HG03469 (cell line): ENCODE measurements at regions not wholly inside any gene's neighbourhood (a gene's known extent, or its start where the extent isn't known, plus 50 kb on each side); places are given as distances from the start of the nearest gene placed in this dataset.
"Not testable (repeated sequence)": the region's sequence is repeated elsewhere in the genome, so short reads cannot be mapped to it uniquely, and the experiment has no call there.

Experiments
- ATAC-seq: cut with Tn5 transposase; IDR thresholded peaks from one replicate; pipeline ENCODE4 v1.9.1; 2021; ENCODE audit warnings: mild to moderate bottlenecking, moderate library complexity, moderate number of reproducible peaks; ENCODE audit not compliant: unreplicated experiment

DNA sequence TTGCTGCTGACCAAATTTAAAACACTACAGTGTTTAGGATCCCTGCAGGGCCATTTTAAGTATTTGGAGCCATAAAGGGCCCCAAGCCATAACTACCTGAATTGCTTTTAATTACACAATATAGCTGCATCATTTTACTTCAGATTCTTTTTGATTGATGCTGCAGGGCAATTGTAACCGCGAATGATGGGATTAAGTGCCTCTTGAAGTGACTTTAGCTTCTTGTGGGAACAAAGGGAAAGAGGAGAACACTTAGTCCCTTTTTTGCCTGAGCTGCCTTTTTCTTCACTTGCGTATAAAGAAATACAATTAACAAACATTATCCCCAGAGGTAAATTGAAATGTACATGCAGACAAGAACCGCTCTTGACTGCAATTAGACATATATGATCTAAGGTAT lies 228.5 kb downstream of the ZIC5 start:
- ATAC-seq: no peak

DNA sequence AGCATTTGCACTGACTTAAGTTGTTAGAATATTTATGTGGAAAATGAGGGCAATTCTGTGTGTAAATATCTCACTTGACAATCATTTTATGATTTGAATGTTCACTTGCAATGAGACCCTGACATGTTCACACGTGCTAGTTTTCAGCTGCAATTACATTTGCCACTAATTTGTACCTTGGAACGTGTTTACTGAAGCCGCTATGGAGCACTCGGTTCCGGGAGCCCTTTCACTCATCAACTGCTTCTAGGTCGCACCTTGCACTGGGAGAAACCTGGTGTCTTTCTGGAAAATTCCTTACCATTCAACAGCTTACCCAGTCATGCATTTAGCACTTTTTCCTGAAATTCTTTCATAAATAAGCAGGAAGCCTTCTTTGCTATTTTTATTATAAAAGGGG lies 229.6 kb downstream of the ZIC5 start:
- no peak for ATAC-seq

DNA sequence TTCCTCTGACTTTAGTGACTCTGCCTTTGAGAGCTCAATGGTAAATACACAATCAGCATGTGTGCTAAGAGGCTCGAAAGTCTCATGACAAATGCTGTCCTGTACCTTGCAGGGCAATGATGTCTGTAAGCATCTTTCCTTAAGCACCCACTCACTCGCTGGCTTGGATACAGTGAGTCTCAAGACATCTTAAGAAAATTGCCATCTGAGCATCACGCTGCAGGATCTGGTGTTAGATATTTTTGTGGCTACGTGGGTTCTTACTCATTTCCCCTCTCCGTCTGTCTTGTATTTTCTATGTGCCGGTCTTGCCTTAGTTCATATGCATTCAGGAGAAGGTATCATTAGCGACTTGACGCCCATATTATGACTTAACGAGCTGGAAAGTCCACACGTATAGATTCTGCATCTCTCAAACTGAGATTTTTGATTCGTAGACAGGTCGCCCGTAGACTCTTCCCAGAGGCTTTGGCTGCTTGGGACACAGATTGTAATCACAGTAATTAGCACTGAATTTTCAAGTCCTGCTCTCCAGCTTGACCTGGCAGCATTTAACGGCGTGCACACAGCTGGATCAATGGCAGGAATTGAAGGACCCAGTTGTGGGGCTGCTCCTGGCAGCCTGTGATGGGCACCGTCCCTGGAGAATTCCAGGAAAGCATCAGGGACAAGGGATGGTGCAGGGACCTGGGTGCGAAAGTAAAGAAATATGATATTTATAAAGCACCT lies 231.2 kb downstream of the ZIC5 start:
- no peak for ATAC-seq

DNA sequence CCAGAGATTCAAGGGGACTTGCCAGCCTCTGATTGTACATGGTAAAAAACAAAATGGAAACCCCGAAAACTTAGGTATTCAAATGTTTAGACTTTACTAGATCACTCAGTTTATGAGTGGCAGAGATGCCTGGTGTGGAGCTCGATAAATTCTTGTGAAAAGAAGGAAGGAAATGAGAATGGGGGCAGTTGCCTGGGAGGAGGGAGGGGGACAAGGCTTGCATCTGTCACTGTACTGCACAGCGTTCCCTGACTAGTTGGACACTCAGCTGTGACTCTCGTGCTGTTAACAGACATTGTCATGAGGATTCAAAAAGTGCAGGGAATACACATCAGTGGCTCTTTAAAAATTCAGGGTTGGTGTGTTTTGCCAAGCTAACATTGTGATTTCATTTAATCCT lies 232.9 kb downstream of the ZIC5 start:
- no peak for ATAC-seq

DNA sequence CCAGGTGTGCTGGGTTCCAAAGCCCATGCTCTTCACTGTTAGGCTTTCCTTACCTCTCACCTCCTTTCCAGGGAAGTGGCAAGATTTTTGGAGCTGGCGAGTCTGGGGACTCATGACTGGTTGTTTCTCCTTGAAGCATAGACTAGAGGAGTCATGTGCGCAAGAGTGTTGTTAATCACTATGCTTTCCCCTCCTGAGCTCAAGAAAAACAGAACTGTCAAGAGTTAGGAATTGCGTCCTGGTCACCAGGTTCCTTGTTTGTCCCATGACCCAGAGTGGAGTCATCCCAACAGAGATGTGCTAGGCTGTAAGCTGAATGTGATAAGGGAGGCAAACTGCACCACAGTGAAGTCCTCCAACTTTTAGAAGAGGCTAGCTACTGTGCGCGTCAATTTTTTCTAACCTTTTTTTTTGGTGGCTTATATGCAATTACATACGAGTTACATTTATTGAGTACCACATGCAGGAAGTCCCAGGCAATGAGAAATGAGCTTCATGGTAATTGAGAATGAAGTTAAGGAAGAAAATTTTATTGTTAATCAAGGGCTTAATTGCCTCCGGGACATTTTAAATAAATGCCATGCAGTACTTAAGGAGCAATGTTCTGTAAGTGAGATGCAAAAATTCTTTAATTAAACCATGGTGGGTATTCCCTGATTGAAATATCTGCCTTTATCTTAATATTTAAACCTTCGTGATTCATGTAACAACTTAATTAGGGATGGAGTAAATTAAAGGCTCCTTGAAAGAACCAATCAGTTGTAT lies 233.9 kb downstream of the ZIC5 start:
- ATAC-seq: no peak

DNA sequence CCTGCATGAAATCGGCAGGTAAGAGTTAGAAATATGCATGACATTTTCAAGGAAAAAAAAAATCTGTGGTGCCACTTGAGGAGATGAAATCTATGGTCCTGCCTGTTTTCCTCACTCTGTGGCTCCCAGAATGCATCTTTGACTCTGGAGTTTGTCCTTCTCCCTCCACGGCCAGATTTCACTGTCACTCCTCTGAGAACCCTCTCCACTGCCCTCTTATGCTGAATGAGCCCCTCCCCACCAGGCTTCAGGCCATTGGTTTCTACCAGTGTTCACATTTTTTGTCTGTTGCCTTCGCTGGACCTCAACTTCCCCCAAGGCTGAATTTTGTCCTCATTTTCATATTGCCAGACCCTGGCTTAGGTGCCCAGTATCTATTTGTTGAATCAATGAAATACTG lies 235.0 kb downstream of the ZIC5 start:
- ATAC-seq: no peak

DNA sequence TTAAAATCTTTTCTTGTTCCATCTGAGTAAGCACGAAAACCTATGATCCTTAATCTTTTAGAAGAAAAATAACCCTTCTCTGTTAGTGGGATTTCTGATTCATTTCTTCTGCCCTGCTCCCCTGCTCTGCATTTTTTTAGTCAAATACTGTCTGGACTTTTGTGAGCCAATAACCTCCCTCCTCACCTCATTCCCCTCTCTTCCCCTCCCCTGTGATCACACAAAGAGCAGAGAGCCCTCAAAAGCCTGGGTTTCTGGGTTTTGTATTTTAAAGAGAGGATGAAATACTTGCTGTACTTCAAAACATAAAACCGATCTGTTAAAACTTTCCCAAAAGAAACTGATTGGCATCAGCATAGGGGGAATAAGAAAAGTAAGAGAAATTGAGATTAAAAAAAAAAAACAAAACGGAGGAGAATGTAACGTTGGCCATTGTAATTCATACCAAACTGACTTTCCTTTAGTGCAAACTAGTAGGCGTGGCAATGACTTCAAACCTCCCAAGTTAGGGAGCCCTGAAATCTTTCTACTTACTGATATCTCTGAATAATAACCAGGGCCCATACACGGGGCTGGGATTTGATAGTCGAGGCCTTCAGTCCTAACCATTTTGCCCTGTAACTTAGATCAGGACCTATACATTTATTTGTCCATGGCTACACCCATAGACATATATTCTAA lies 232.9 kb downstream of the TM9SF2 start:
- ATAC-seq: no peak

DNA sequence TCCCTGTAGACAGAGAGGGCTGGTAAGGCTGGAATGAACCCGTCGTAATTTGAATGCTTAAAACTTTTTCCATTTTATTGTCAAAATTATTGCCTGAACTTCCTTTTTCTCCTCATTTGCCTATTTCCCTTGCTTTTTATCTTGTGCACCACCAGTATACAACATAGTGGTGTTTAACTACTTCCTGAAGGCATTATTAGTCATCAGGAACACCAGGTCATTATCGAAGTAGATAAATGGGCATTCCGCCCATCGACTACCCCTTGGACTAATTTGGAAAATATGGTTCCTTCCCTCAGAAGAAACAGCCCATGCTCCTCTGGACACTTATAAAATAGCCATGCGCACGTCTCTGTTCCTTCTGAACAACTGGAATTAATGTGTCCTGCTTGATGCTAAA lies 232.1 kb downstream of the TM9SF2 start:
- no peak for ATAC-seq

DNA sequence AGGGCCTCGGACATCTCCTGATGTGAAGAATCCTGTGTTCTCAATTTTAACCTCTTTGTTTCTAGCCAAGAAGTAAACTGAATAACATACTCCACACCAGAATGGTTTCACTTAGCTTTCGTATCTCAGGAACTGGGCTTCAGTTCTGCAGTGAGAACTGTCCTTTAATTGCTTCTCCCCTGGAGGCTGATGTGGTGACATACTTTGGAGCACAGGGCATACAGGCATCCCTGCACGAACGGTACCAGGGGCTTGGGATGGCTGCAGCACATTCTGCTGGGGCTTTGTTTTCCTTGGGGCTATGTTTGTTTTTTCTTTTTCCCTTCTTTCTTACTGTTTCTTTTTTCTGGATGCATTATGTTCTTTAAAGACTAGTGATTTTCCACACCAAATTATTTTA lies 230.5 kb downstream of the TM9SF2 start:
- no peak for ATAC-seq

DNA sequence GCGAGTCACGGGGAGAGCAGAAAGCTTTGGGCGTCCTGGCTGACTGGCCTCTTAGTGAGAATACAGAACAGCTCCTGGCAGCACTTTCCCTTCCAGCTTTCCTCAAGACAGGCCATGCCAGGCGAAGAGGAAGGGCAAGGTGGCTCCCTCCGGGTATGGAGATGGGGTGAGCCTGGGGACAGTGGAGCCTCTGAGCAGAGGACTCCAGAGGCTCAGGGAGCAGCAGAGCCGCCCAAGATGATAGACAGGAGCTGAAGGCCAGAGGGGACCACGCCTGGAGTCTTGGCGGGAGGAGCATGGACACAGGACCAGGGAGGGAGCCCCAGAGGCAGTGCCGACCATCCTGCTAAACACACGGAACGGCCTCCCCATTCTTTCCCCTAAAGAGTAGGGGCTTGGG lies 229.1 kb downstream of the TM9SF2 start:
- no peak for ATAC-seq

DNA sequence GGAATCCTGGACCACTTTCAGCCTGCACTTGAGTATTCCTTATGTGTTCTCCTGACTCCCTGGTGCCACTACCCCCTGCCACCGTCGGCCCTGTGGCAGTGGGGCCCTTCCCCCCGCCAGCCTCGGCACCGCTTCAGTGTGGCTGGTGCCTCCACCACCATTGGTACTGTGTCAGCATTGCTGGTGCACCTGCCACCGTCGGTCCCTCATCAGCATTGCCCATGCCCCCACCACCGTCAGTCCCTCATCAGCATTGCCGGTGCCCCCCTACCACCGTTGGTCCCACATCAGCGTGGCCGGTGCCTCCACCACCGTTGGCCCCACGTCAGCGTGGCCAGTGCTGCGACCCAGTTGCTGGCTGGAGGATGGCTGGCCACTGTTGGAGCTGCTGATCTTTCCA lies 228.5 kb downstream of the TM9SF2 start:
- ATAC-seq: no peak

DNA sequence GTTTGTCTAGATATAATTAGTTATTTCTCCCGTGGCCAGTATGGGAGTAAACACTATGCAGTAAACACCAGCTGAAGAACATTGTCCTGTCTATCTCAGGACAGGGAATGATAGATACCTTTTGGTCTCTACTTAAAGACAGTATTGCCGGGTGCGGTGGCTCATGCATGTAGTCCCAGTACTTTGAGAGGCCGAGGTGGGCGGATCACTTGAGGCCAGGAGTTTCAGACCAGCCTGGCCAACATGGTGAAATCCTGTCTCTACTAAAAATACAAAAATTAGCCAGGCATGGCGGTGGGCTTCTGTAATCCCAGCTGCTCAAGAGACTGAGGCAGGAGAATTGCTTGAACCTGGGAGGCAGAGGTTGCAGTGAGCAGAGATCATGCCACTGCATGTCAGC lies 226.4 kb downstream of the TM9SF2 start:
- ATAC-seq: not testable (repeated sequence)

DNA sequence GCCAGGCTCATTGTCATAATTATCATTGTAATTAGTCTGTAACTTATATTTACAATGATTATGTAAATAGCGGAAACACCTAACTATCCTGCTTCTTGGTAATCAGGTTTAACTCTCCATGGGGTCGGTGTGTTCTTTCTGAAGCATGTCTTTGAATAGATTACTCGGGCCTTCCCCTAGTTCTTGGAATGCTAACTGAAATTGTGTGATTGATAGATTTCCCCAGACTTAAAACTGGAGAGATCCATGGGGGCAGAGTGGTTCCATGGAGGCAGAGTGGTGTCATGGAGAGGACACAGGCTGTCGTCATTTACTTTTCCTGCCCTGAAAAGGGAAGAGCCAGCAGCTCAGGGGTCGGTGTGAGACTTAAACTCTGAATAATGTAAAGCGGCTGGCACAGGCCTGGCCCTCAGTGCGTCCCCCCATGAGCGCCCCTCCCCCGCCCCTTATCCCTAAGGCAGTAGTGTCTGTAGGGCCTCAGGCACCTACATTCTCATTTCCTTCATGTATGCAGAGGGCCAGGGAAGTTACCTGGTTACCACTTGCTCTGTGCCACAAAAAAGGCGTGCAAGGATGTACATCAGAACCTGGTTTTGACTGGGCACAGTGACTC lies 225.1 kb downstream of the TM9SF2 start:
- ATAC-seq: no peak

DNA sequence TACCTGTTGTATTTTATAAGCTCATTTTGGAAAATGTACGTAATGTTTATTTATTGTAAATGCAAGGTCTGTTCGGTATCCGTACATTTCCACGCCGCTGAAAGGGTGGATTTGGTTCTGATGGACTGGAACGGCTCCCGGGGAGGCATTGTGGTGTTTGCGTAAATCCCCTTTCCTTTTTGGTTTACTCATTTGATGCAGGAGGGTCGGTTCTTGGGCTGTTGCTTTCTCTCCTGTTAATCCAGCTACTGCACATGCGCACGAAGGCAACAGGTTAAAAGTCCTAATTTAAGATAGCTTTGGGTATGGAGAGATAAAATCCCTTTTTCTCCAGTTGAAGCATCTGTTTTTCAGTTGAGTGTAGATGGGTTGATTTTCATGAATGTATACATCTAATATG lies 224.4 kb downstream of the TM9SF2 start:
- no peak for ATAC-seq

DNA sequence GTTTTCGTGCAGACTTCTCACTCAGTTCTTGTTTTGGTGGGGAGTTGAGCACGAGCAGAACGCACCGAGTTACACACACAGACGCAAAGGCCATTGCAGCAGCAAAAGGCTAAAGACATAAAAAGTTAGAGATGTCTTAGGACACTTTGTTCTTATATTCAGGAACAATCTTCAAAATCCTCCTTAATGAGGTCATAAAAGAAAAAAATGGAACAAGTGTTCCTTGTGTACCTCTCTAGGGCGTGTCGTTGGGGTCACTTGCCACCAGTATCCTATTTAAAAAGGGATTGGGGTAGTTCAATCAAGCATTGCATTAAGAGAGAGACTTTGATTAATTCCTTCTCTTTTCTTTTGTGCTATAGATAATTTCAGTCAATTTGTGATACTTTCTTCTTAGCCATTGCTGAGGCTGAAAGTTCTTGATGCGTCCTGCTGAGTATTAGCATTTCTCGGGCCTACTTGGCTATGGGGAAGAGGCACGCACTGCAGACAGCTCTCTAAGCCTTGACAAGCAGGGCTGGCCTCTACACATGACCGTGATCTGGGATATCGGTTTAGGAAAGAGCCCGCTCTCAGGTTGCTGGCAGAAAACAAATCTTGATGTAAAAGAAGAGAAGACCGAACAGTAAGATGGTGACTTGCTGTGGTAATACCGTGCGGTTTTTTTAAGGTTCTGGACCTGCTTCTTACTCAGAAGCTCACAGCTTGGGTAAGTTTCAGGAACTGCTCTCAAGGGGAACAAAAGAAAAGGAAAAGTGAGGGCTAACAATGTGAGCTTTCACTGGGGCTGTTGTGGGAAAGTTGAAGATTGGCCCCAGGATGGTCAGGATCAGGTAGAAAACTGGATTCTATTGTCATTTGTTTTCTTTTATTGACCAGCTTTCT lies 223.6 kb downstream of the TM9SF2 start:
- no peak for ATAC-seq

DNA sequence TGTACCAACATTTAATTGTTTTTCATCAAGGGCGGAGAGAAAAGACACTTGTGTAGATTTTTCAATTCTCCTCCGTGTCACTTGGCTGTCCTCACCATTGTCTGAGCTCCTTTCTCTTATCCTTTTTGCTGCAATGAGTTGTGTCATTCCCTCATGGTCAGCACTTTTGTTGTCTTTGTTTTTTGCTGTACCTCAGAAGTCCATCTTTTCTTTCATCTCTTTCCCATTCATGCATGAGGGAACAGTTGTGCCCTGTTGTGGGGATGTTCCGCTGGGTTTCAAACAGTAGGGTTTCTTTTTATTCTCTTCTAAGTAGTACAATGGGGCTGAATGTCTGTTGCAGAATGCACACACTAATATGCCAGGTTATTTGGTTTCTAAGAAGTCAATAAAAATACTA lies 222.6 kb downstream of the TM9SF2 start:
- ATAC-seq: no peak

DNA sequence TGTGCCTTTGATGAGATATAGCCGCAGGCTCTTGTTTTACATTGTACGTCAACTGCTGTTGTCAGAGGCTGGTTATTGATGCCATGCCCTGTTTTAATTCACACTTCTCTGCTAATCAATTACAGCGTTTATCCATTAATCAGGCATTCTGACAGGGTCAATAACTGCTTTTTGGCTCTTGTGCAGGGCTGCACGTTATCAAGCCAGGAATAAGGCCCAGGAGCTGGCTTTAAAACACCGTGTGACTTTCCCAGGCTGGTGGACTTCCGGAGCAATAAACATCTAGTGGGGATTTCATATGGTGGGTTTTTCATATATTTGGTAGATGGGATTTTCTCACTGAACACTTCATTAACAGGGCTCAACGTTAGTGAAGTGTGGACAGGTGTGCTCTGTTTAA lies 221.7 kb downstream of the TM9SF2 start:
- no peak for ATAC-seq

DNA sequence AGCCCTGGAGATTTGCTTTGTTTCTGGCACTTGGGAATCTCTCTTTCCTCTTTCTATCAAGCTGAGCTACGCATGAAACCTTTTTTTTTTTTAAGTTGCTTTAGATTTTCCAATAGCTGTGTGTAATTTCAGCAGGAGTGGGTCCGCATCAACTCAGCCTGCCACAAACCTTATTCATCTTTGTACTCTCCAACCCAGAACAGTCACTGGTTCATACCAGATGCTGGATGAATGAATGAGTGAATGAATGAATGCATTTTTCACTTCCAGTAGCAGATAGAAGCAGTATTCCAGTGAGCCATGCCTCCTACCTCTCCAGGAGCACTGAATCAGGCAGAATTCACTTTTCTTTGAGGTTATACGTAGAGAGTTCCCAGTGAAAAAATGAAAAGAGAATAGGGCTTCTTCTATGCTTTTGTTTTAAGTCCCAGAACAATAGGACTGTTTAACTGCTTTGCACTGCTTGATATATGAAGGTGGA lies 221.1 kb downstream of the TM9SF2 start:
- no peak for ATAC-seq

DNA sequence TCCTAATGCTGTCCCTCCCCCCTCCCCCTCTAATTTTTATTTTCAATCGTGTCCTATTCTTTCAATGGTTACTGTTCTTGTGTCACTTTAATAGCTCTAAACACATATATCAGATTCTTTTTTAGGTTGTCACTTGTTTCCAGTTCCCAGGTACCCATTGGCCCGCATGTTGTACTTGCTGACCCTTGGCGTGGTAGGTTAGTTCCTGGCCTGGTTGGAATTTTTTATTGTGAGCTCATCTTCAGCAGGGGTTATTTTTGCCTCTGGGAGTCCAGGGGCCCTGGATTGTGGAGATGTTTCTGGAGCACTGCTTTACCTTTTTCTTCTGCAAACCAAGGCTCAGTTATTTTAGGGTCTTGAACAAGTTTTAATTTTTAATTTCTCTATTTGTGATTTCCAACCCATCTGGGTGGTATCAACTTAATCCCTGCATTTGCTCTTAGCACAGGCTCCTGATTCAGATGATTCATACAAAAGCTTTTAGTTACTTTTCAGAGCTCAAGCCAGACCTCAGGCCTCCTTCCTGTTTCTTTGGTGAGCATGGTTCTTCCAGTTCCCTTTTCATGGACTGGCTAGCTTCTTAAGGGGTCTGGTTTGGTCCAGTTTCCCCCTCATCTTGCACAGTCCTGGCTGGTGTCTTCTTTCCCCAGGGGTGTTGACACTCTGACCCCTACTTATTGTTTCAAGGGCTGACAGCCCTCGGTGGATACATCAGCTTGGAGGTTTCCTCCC lies 220.5 kb downstream of the TM9SF2 start:
- ATAC-seq: no peak
